HepG2 (cell line): ENCODE measurements at regions not wholly inside any gene's neighbourhood (a gene's known extent, or its start where the extent isn't known, plus 50 kb on each side); places are given as distances from the start of the nearest gene placed in this dataset.

Source experiments
- ATAC-seq: fragments of 200-7000 bp; cut with Tn5 transposase; 3 replicates; pipeline ENCODE4 v1.9.1; 2020; ENCODE audit warnings: mild to moderate bottlenecking, moderate library complexity
- BruUV-seq: library from RNA; stranded (reverse); fragments of 400-500 nt; replicated peaks from 2 replicates; lab custom pipeline; 2021; lab: Mats Ljungman, UMichigan
- CTCF ChIA-PET: fragments of 300-600 bp; formaldehyde crosslinking; extraction: SDS; loops from one replicate; lab custom pipeline; 2021; ENCODE audit warnings: low total read pairs, inconsistent platforms, low intra/inter-chr PET ratio; lab: Yijun Ruan, JAX
- POLR2A ChIA-PET: fragments of 350-600 bp; sonication (Branson Sonifier 250); formaldehyde crosslinking; loops from one replicate; lab custom pipeline; 2020; ENCODE audit warnings: antibody characterized with exemption, inconsistent platforms; lab: Yijun Ruan, JAX
- DNase-seq: peaks from one replicate; pipeline ENCODE4 v3.0.0-alpha.2; 2015; ENCODE audit warnings: low spot score
- FAIRE-seq: peaks from 3 replicates; lab custom pipeline; 2011; peaks lifted over from hg19 to GRCh38; lab: Jason Lieb, UNC
- H2AFZ ChIP-seq: one replicate; pipeline ENCODE4 v1.6.1; 2011; ENCODE audit warnings: low read length, inconsistent platforms
- H3K27ac ChIP-seq: fragments of 300-600 bp; 3 replicates; pipeline ENCODE4 v1.8.0; 2011; ENCODE audit warnings: mixed run types, mild to moderate bottlenecking, mixed read lengths, low read length, inconsistent platforms; ENCODE audit not compliant: insufficient read depth; ENCODE audit errors: extremely low read length
- H3K27me3 ChIP-seq, 2 experiments: fragments of 200-600 bp in 1 of 2; 2 replicates in 1 of 2; 3 replicates in 1 of 2; pipeline versions ENCODE4 v1.6.0 to v1.8.0; 2011; ENCODE audit warnings: low read length in 2 of 2, mild to moderate bottlenecking in 2 of 2, moderate library complexity in 2 of 2, inconsistent platforms in 1 of 2; ENCODE audit not compliant: insufficient read depth in 2 of 2, control insufficient read depth in 1 of 2
- H3K36me3 ChIP-seq, 2 experiments: fragments of 200-600 bp in 1 of 2; replicated peaks in 1 of 2; 2 replicates in 1 of 2; 3 replicates in 1 of 2; pipeline versions ENCODE4 v1.5.1 to v1.8.0; 2011; ENCODE audit warnings: low read length in 2 of 2, inconsistent platforms in 1 of 2; ENCODE audit not compliant: insufficient read depth in 2 of 2, control insufficient read depth in 1 of 2
- H3K4me1 ChIP-seq: 2 replicates; pipeline ENCODE4 v1.5.1; 2012; ENCODE audit warnings: low read length, inconsistent platforms; ENCODE audit not compliant: insufficient read depth
- H3K4me2 ChIP-seq: 2 replicates; pipeline ENCODE4 v1.6.0; 2011; ENCODE audit warnings: low read depth, low read length, inconsistent platforms
- H3K4me3 ChIP-seq, 3 experiments: fragments of 200-600 bp in 1 of 3; sonication (generic), shearing (Covaris generic) in 1 of 3; replicated peaks in 1 of 3; 2 replicates each; pipeline ENCODE4 v1.5.1; 2011 to 2016; ENCODE audit warnings: low read length in 3 of 3, inconsistent platforms in 2 of 3, low read depth in 2 of 3, mild to moderate bottlenecking in 2 of 3, control low read depth in 1 of 3, mixed read lengths in 1 of 3; ENCODE audit not compliant: insufficient read depth in 1 of 3
- H3K79me2 ChIP-seq: one replicate; pipeline ENCODE4 v1.6.1; 2011; ENCODE audit warnings: low read length, inconsistent platforms; ENCODE audit not compliant: insufficient read depth
- H3K9ac ChIP-seq: 2 replicates; pipeline ENCODE4 v1.6.0; 2011; ENCODE audit warnings: mild to moderate bottlenecking, low read depth, low read length, inconsistent platforms; ENCODE audit not compliant: insufficient read depth
- H3K9me3 ChIP-seq: 2 replicates; pipeline ENCODE4 v1.5.1; 2012; ENCODE audit warnings: mild to moderate bottlenecking, low read length
- H4K20me1 ChIP-seq: 2 replicates; pipeline ENCODE4 v1.6.0; 2011; ENCODE audit warnings: inconsistent platforms, mild to moderate bottlenecking, low read length, moderate library complexity; ENCODE audit not compliant: insufficient read depth
- AGO2 ChIP-seq: fragments of 200-400 bp; formaldehyde crosslinking; optimal IDR thresholded peaks from 2 replicates; pipeline ENCODE3; 2017; ENCODE audit warnings: mild to moderate bottlenecking, low read depth, low read length, moderate library complexity
- BHLHE40 ChIP-seq: IDR thresholded peaks from 2 replicates; pipeline ENCODE4 v1.6.1; 2011; ENCODE audit warnings: low read length, improper control_type of control experiment
- CHD2 ChIP-seq: IDR thresholded peaks from 2 replicates; pipeline ENCODE4 v1.6.1; 2011; ENCODE audit warnings: low read depth, low read length, improper control_type of control experiment
- EED ChIP-seq: sonication (generic); formaldehyde crosslinking; IDR thresholded peaks from 2 replicates; pipeline ENCODE4 v1.5.0; 2020; ENCODE audit warnings: mild to moderate bottlenecking, missing genetic modification reagents
- FIP1L1 ChIP-seq: fragments of 200-400 bp; formaldehyde crosslinking; IDR thresholded peaks from 2 replicates; pipeline ENCODE4 v1.6.1; 2018; ENCODE audit warnings: low read depth, mild to moderate bottlenecking, low read length, moderate library complexity, borderline replicate concordance; ENCODE audit not compliant: insufficient read depth
- SATB2 ChIP-seq: sonication (generic); formaldehyde crosslinking; IDR thresholded peaks from 2 replicates; pipeline ENCODE4 v1.5.0; 2020; ENCODE audit warnings: missing genetic modification reagents
- SNAPC2 ChIP-seq: sonication (generic); formaldehyde crosslinking; IDR thresholded peaks from 2 replicates; pipeline ENCODE4 v1.8.1; 2022; ENCODE audit warnings: mild to moderate bottlenecking, missing genetic modification reagents
- ZNF34 ChIP-seq: sonication (generic); formaldehyde crosslinking; IDR thresholded peaks from 2 replicates; pipeline ENCODE4 v1.4.0; 2020; ENCODE audit warnings: mild to moderate bottlenecking, missing genetic modification reagents, borderline replicate concordance
- WGBS: methylation state at CpG from one replicate; pipeline ENCODE4 v1.1.6; 2017; ENCODE audit warnings: low lambda C conversion rate; 5-methylcytosine and 5-hydroxymethylcytosine counted together
- in situ Hi-C: cut with HindIII; loops from 2 replicates; pipeline ENCODE4 v1.10.0; 2017; ENCODE audit warnings: low pct_unique_long_range_greater_than_20kb; ENCODE audit not compliant: extremely low pct_ligation_motif_present
- intact Hi-C: fragments of 100-400 bp; cut with micrococcal nuclease; formaldehyde crosslinking; loops from one replicate; pipeline ENCODE4 v1.10.0; 2022; ENCODE audit not compliant: unreplicated experiment
- TF ChIP-seq, protein P1 (sequence below): IDR thresholded peaks from 2 replicates; pipeline ENCODE4 v1.6.1; 2016; ENCODE audit warnings: low read depth
- TF ChIP-seq, protein P2 (sequence below): sonication (generic); formaldehyde crosslinking; IDR thresholded peaks from 2 replicates; pipeline ENCODE4 v1.4.0; 2020; ENCODE audit warnings: missing genetic modification reagents
- TF ChIP-seq, protein P3 (sequence below): sonication (generic); formaldehyde crosslinking; IDR thresholded peaks from 2 replicates; pipeline ENCODE4 v1.5.0; 2020; ENCODE audit warnings: mild to moderate bottlenecking, missing genetic modification reagents
- TF ChIP-seq, protein P4 (sequence below): sonication (generic); formaldehyde crosslinking; IDR thresholded peaks from 2 replicates; pipeline ENCODE4 v1.8.0; 2022; ENCODE audit warnings: mild to moderate bottlenecking, missing genetic modification reagents, moderate library complexity
- TF ChIP-seq, protein P5 (sequence below): IDR thresholded peaks from 2 replicates; pipeline ENCODE4 v1.6.1; 2018; ENCODE audit warnings: missing genetic modification reagents, mild to moderate bottlenecking, missing compliant biosample characterization
- TF ChIP-seq, protein P6 (sequence below): sonication (generic); formaldehyde crosslinking; IDR thresholded peaks from 2 replicates; pipeline ENCODE4 v1.5.1; 2020; ENCODE audit warnings: missing genetic modification reagents, mild to moderate bottlenecking, borderline replicate concordance

DNA sequence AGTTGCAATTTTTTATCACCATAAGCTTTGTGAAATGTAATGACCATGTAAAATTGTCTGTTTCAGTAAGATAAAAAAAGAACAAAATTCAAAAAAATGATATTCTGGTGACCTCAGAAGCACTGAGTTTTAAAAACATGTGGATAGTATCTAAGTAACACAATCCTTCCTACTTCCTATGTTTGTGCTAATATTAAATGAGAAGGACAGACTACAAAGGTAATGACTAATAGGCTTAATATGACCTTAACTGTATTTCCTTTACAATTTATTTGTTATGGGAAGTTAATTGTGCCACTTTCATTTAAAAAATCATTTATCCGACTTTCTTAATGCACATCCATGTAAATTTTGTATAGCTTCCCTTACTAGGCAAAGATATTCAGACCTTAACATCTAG, 1030.4 kb upstream of the ATXN8OS start (continued):
- TF ChIP-seq, protein P1, sequence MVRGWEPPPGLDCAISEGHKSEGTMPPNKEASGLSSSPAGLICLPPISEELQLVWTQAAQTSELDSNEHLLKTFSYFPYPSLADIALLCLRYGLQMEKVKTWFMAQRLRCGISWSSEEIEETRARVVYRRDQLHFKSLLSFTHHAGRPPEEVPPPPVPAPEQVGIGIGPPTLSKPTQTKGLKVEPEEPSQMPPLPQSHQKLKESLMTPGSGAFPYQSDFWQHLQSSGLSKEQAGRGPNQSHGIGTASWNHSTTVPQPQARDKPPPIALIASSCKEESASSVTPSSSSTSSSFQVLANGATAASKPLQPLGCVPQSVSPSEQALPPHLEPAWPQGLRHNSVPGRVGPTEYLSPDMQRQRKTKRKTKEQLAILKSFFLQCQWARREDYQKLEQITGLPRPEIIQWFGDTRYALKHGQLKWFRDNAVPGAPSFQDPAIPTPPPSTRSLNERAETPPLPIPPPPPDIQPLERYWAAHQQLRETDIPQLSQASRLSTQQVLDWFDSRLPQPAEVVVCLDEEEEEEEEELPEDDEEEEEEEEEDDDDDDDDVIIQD (CRISPR knock-in tag) = no peak
- TF ChIP-seq, protein P2, sequence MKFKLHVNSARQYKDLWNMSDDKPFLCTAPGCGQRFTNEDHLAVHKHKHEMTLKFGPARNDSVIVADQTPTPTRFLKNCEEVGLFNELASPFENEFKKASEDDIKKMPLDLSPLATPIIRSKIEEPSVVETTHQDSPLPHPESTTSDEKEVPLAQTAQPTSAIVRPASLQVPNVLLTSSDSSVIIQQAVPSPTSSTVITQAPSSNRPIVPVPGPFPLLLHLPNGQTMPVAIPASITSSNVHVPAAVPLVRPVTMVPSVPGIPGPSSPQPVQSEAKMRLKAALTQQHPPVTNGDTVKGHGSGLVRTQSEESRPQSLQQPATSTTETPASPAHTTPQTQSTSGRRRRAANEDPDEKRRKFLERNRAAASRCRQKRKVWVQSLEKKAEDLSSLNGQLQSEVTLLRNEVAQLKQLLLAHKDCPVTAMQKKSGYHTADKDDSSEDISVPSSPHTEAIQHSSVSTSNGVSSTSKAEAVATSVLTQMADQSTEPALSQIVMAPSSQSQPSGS (CRISPR knock-in tag) = no peak
- TF ChIP-seq, protein P3, sequence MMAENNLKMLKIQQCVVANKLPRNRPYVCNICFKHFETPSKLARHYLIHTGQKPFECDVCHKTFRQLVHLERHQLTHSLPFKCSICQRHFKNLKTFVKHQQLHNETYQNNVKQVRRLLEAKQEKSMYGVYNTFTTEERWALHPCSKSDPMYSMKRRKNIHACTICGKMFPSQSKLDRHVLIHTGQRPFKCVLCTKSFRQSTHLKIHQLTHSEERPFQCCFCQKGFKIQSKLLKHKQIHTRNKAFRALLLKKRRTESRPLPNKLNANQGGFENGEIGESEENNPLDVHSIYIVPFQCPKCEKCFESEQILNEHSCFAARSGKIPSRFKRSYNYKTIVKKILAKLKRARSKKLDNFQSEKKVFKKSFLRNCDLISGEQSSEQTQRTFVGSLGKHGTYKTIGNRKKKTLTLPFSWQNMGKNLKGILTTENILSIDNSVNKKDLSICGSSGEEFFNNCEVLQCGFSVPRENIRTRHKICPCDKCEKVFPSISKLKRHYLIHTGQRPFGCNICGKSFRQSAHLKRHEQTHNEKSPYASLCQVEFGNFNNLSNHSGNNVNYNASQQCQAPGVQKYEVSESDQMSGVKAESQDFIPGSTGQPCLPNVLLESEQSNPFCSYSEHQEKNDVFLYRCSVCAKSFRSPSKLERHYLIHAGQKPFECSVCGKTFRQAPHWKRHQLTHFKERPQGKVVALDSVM (CRISPR knock-in tag) = no peak

DNA sequence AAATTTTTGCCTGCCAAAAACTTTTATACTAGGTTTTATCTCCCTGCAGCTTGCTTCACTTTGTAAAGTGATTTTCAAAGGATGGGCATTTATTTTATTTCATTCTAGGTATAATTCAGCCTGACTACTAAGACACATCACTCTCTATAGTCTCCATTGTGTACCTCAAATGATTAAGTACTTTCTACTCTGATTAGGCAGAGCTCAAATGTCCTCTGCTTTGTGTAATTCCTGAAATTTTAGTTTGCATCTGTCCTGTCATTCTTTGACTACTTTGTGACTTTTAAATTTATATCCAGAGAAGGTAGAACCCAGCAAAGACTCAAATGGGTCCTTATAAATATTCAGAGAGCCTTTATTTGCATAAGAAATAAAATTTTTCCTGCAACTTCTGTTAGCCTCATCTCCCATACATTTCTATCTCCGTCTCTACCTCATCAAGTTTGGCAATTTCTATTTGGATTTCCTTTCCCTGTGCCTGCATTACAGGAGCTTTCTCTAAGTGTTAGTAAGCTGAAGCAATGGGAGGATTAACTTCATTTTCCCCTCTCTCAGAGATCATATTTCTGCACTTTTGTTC, 1038.0 kb upstream of the ATXN8OS start:
- BruUV-seq = no TSS peak
- Histone ChIP-seq H4K20me1 (no peaks in the 10 kb centered on the region), H3K4me2 (no peak overlapping the region), H3K79me2 (no peaks in the 10 kb centered on the region), H3K9ac (no peak overlapping the region), H3K4me1 (no peaks in the 10 kb centered on the region), H3K9me3 (no peaks in the 10 kb centered on the region), H2AFZ (no peak overlapping the region), H3K27me3 (no peaks in the 10 kb centered on the region), H3K36me3 (no peaks in the 10 kb centered on the region), H3K27ac (no peak overlapping the region), H3K4me3 (no peak overlapping the region)
- no peak for TF ChIP-seq AGO2
- no peak for TF ChIP-seq SATB2 (CRISPR knock-in tag)
- no peak for TF ChIP-seq EED
- TF ChIP-seq BHLHE40 = no peak
- no peak for TF ChIP-seq SNAPC2 (CRISPR knock-in tag)
- TF ChIP-seq, protein P4, sequence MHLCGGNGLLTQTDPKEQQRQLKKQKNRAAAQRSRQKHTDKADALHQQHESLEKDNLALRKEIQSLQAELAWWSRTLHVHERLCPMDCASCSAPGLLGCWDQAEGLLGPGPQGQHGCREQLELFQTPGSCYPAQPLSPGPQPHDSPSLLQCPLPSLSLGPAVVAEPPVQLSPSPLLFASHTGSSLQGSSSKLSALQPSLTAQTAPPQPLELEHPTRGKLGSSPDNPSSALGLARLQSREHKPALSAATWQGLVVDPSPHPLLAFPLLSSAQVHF = no peak
- TF ChIP-seq CHD2 = no peak
- TF ChIP-seq, protein P5, sequence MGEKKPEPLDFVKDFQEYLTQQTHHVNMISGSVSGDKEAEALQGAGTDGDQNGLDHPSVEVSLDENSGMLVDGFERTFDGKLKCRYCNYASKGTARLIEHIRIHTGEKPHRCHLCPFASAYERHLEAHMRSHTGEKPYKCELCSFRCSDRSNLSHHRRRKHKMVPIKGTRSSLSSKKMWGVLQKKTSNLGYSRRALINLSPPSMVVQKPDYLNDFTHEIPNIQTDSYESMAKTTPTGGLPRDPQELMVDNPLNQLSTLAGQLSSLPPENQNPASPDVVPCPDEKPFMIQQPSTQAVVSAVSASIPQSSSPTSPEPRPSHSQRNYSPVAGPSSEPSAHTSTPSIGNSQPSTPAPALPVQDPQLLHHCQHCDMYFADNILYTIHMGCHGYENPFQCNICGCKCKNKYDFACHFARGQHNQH (CRISPR knock-in tag) = no peak
- TF ChIP-seq, protein P6, sequence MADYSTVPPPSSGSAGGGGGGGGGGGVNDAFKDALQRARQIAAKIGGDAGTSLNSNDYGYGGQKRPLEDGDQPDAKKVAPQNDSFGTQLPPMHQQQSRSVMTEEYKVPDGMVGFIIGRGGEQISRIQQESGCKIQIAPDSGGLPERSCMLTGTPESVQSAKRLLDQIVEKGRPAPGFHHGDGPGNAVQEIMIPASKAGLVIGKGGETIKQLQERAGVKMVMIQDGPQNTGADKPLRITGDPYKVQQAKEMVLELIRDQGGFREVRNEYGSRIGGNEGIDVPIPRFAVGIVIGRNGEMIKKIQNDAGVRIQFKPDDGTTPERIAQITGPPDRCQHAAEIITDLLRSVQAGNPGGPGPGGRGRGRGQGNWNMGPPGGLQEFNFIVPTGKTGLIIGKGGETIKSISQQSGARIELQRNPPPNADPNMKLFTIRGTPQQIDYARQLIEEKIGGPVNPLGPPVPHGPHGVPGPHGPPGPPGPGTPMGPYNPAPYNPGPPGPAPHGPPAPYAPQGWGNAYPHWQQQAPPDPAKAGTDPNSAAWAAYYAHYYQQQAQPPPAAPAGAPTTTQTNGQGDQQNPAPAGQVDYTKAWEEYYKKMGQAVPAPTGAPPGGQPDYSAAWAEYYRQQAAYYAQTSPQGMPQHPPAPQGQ (CRISPR knock-in tag) = no peak
- TF ChIP-seq ZNF34 = no peak
- no peak for TF ChIP-seq FIP1L1
- ATAC-seq (no peak), FAIRE-seq (no peak), DNase-seq (no peak)
- in situ Hi-C loops = no loop called here
- ChIA-PET POLR2A (no interaction called here), CTCF (no interaction called here)
- WGBS = 0% methylated on average over 1 of the region's 1 CpG
- intact Hi-C loops = no loop called here
